GM21786 (cell line): ENCODE measurements at regions not wholly inside any gene's neighbourhood (a gene's known extent, or its start where the extent isn't known, plus 50 kb on each side); places are given as distances from the start of the nearest gene placed in this dataset.

Experiments used
- ATAC-seq: cut with Tn5 transposase; IDR thresholded peaks from one replicate; pipeline ENCODE4 v1.9.1; 2021; ENCODE audit not compliant: unreplicated experiment

- ATAC-seq: no peak
These were observed 87.3 kb upstream of the DIO3 start for GRCh38 chr14:101473795-101474562.

GRCh38 chr14:101474563-101475455 is 86.5 kb upstream of the DIO3 start:
- no peak for ATAC-seq

DNA sequence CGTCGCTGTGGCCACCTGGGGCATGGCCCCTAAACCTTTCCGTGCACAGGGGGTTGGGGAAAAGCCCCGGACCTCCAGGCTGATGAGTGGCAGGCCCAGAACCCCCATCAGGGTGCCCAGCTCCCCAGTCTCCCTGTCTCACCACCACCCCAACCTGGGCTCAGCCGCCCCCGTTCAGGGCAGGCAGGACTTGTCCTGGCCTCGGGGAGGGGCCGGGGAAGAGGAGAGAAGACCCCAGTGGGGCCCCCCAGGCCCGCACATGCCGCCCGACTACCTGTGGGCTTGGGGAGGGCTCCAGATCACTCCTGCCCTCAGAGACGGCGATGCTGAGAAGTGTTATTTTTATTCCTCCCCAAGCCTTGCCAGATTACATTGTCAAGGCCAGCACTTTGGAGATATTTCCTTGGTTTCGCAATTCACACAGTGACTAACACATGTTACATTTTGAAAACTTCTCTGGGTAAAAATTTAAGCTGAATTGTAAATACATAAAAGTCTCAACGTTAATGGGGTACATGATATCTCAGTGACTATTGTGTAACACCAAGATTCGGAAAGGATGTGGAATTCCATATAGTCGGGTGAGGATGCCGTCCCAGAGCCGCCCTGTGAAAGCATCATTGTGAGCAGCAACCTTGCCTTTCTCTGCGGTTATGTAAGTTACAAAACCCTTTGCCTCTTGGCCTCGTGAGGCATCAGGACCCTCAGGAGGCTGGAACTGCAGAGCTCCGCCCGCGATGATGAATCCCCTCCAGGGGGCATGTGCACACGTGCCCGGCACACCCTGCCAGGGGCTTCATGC is 85.6 kb upstream of the DIO3 start:
- no peak for ATAC-seq

- ATAC-seq: no peak
These were observed 84.9 kb upstream of the DIO3 start for GRCh38 chr14:101476258-101476915.

- no peak for ATAC-seq
These were observed 84.3 kb upstream of the DIO3 start for GRCh38 chr14:101476916-101477553.

DNA sequence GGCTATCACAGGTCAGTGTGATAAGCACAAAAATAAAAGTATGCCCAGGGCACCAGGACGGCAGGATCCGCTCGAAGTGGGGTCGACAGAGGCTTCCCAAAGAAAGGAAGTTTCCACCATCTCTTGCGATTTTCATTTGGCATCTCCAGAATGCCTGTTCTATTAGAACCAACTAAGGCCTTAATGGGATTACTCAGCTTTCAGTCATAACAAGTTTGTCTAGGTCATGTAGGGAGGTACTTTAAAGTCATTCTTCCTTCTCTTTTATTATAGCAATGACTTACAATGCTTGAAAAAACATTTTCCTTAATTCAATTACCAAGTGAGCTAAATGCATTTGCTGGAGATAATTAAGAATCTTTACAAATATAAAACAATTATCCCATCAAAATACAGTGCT is 83.6 kb upstream of the DIO3 start:
- ATAC-seq: no peak

GRCh38 chr14:101478096-101478495 is 83.2 kb upstream of the DIO3 start:
- ATAC-seq: no peak

DNA sequence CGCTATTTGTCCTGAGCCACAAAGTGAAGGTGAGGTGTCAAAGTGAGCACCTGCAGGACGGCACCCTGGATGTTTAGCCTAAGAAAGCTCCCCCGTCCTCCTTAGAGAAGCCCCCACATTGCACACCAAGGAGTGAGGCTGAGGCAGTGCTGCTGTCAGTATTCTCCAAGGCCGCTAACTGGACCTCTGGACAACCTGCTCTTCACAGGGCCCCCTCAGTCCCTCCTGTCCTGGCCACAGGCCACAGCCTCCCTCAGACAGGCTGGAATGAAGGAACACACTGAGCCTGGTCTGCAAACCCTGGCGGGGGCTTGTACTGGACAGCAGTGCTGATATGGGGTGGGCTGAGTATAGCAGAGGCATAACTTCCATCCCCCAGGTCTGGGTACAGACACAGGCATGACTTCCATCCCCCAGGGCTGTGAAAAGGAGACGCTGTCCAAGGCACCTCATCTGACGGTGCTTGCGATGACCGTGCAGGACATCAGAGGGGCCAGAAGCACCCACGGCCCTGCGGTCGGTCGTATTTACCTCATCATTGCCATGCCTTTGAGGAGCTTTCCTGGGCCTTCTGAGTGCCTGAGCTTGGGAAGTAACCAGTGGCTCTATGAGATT is 82.4 kb upstream of the DIO3 start:
- ATAC-seq: no peak

- no peak for ATAC-seq
These were observed 81.1 kb upstream of the DIO3 start for GRCh38 chr14:101480022-101480746.

DNA sequence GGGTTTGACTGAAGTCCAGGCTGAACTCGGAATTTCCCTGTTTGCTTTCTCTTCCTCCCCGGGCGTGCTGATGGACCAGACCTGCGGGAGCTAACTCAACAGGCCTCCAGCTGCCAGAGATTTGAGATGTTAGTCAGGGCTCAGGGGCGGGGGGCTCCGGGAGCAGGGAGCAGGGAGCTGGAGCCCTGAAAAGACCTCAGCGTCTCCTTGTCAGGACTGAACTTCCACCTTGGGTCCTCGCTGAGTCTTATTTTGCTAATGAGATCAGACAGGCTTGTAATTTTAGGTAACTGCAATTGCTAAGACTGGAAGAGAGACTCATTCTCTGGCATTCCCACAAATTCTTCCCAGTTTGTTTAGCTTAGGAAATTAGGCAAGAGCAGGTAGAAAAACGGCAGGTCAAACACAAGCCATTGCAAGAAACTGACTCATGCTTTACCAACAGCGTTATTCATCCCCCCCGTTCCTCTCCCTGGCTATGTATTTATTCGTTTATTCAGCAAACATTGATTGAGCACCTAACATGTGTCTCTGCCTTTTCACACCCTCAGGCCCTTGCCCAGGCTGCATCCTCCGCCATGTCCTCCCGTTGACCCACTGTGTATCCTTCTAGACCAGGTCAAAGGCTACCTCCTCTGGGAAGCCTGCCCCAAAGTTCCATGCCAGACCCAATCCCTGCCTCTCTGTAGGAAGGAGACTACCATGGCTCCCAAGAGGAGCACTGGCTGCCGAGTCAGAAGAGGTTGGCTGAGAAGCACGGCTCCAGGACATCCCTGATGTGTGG is 80.4 kb upstream of the DIO3 start:
- ATAC-seq: no peak

DNA sequence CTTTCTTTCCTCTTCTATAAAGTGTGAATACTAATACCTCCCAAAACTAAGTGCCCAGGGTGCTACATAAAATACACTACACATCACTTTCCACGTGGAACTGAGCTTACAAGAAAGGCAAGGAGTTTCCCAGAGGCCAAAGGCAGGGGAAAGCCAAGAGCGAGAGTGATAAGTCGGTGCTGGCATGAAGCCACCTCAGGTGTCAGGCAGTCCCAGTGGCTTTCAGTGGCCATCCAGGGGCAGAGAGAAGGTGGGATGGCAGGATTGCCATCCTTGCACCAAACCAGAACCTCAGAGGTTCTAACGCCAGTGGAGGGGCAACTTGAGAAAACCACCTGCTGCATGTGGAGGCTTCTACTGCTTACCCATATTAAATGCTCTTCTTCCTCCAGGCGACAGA is 79.7 kb upstream of the DIO3 start:
- no peak for ATAC-seq

DNA sequence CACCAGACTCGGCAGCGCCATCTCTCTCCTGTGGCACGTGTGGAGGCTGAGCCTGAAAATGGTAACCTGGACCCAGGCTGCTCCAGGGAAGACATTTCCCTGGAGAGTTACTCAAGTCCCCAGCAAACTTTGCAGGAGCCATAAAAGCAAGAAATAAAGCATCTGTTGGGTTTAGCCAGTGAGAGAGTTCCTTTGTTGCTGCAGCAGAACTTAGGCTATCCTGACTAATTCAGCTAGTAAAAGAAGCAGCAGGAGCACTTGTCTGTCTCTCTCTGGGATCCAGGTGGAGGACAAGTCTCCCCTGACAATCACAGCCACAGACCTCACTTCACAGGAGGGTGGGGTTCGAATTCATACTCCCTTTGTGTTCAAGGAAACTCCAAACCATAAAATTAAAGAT is 79.2 kb upstream of the DIO3 start:
- no peak for ATAC-seq

DNA sequence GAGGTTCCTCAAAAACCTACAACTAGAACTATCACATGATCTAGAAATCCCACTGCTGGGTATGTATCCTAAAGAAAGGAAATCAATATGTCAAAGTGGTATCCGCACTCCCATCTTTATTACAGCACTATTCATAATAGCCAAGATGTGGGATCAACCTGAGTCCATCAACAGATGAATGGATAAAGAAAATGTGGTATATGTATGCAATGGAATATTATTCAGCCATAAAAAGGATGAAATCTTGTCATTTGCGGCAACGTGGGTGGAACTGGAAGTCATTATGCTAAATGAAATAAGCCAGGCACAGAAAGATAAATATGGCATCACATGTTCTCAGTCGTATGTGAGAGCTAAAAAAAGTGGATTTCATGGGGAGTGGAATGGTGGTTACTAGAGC is 77.5 kb upstream of the DIO3 start:
- ATAC-seq: no peak

DNA sequence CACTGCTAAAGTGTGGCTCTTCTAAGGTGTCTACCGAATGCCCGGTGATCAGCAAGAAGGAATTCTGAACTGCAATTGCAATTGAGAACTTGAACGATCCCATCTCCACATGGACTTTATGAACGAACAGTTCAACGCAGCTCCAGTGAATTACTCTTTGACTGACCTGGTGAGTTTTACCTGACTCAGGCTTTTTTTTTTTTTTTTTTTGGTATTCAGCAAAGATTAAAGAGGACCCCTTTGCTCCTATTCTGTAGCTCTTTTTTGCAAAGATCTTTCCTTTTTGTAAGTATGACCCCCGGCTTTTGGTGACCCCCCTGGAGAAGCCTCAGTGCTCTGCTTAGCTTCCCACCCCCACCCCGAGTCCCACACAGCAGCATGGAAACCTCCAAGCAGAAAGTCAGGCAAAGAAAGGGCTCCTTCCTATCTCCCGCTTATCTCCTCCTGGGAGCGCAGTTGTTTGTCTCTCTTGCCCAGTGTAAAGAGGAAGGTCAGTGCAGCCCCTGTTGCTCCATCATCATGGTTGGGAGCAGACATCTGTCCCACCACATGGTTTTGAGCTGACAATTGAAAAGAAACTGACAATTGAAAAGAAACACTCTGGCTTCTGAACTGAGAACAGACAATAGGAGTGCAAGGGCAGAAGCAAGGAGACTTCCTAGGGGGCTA is 72.1 kb upstream of the DIO3 start:
- no peak for ATAC-seq

- ATAC-seq: no peak
These were observed 70.5 kb upstream of the DIO3 start for GRCh38 chr14:101490771-101491170.

DNA sequence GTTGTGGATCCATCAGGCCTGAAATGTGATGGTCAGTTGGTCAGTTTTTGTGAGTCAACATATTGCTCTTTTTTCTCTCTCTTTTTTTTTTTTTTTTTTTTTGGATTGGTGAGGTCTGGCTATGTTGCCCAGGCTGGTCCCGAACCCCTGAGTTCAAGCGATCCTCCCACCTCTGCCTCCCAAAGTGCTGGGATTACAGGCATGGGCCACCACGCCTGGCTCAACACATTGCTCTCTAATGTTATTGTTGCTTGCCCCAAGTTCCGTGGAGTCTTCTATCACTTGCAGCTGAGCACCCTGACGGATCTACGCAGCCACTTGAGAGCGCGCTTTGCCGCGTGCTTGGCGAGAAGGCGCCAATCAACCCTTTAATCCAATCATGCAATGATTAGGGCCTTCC is 69.5 kb upstream of the DIO3 start:
- no peak for ATAC-seq

DNA sequence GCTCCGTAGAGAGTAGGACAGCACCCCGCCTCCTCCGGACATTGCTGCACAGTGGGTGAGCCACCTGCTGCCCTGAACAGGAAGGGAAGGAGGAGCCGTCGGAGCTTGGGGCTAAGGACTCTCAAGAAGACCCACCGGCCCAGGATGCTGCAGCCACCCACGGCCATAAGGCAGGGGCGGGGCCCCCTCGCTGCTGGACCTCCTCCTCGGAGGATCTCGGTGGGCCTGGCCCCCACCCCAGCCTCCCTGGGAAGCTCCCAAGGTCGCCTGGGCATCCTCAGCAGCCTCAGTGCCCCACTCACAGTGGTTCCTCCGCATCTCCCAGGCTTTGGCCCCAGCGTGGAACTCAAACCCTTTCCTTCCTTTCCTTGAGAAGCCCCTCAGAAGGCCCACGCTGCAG is 68.6 kb upstream of the DIO3 start:
- ATAC-seq: no peak

DNA sequence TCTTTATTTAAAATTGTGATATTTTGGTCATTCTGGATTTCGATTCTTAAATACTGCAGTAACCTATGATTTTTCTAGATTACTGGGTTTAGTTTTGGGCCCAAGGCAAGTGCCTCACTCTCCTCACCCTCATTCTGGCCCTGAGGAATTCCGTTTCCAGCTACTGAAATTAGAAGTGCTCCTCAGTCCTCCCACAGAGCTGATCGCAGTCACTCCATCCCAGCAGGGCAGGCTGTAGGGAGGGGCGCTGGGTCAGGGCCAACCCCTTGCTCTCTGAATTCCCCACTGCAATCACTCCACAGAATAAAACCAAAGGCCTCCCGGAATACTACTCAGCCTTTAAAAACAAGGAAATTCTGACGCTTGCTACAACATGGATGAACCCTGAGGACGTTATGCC is 66.5 kb upstream of the DIO3 start:
- ATAC-seq: no peak
